DND-41 (cell line): ENCODE measurements at regions not wholly inside any gene's neighbourhood (a gene's known extent, or its start where the extent isn't known, plus 50 kb on each side); places are given as distances from the start of the nearest gene placed in this dataset.

Experiments
- ATAC-seq: fragments of 200-7000 bp; cut with Tn5 transposase; 3 replicates; pipeline ENCODE4 v1.9.1; 2021; ENCODE audit warnings: low read depth; ENCODE audit not compliant: insufficient read depth
- DNase-seq: peaks from one replicate; pipeline ENCODE4 v3.0.0-alpha.2; 2020
- H2AFZ ChIP-seq: 2 replicates; pipeline ENCODE4 v1.6.0; 2012; ENCODE audit warnings: low read depth, low read length
- H3K27ac ChIP-seq: 2 replicates; pipeline ENCODE4 v1.5.1; 2012; ENCODE audit warnings: low read length, inconsistent platforms
- H3K27me3 ChIP-seq: fragments of 200-600 bp; sonication (generic); 2 replicates; pipeline ENCODE4 v1.6.0; 2012; ENCODE audit warnings: low read length, mild to moderate bottlenecking, inconsistent platforms; ENCODE audit not compliant: insufficient read depth, poor library complexity
- H3K36me3 ChIP-seq: 2 replicates; pipeline ENCODE4 v1.5.1; 2012; ENCODE audit warnings: low read length, inconsistent platforms; ENCODE audit not compliant: insufficient read depth
- H3K4me1 ChIP-seq: 2 replicates; pipeline ENCODE4 v1.5.1; 2012; ENCODE audit warnings: mild to moderate bottlenecking, low read length; ENCODE audit not compliant: insufficient read depth
- H3K4me2 ChIP-seq: 2 replicates; pipeline ENCODE4 v1.6.0; 2012; ENCODE audit warnings: mild to moderate bottlenecking, moderate library complexity, low read length, inconsistent platforms; ENCODE audit not compliant: insufficient read depth
- H3K4me3 ChIP-seq, 2 experiments: fragments of 200-600 bp in 1 of 2; shearing (Covaris generic) in 1 of 2; 2 replicates each; pipeline ENCODE4 v1.5.1; 2012 to 2016; ENCODE audit warnings: inconsistent platforms in 2 of 2, low read length in 2 of 2, mild to moderate bottlenecking in 2 of 2, low read depth in 1 of 2, moderate library complexity in 1 of 2
- H3K79me2 ChIP-seq: 2 replicates; pipeline ENCODE4 v1.6.0; 2012; ENCODE audit warnings: low read length, inconsistent platforms; ENCODE audit not compliant: insufficient read depth
- H3K9ac ChIP-seq: 2 replicates; pipeline ENCODE4 v1.6.0; 2012; ENCODE audit warnings: low read depth, mild to moderate bottlenecking, inconsistent platforms, low read length, moderate library complexity
- H3K9me3 ChIP-seq: 2 replicates; pipeline ENCODE4 v1.5.1; 2012; ENCODE audit warnings: low read length, moderate library complexity, mild to moderate bottlenecking, inconsistent platforms; ENCODE audit not compliant: insufficient read depth, severe bottlenecking
- H4K20me1 ChIP-seq: 2 replicates; pipeline ENCODE4 v1.6.0; 2012; ENCODE audit warnings: low read length; ENCODE audit not compliant: insufficient read depth
- CTCF ChIP-seq: IDR thresholded peaks from 2 replicates; pipeline ENCODE4 v1.5.1; 2012; ENCODE audit warnings: borderline replicate concordance, low read length, moderate library complexity, mild to moderate bottlenecking; ENCODE audit not compliant: poor library complexity, severe bottlenecking; ENCODE audit errors: extremely low read depth
- EZH2 ChIP-seq: IDR thresholded peaks from 3 replicates; pipeline ENCODE4 v1.6.1; 2012; ENCODE audit warnings: borderline replicate concordance, low read depth, mild to moderate bottlenecking, moderate library complexity, low read length, inconsistent platforms; ENCODE audit not compliant: severe bottlenecking

GRCh38 chr7:106813705-106814305, 51.3 kb upstream of the PIK3CG start:
- Histone ChIP-seq H3K27ac (no peak overlapping the region), H3K9ac (no peak overlapping the region), H3K36me3 (no peaks in the 10 kb centered on the region), H3K9me3 (no peaks in the 10 kb centered on the region), H4K20me1 (no peaks in the 10 kb centered on the region), H3K4me1 (no peaks in the 10 kb centered on the region), H3K27me3 (no peaks in the 10 kb centered on the region), H2AFZ (no peak overlapping the region), H3K4me3 (no peak overlapping the region), H3K4me2 (no peak overlapping the region), H3K79me2 (no peaks in the 10 kb centered on the region)
- no peak for DNase-seq
- no peak for TF ChIP-seq EZH2
- no peak for TF ChIP-seq CTCF
- no peak for ATAC-seq

- Histone ChIP-seq H3K9me3 (no peaks in the 10 kb centered on the region), H3K79me2 (no peaks in the 10 kb centered on the region), H3K36me3 (no peaks in the 10 kb centered on the region), H3K4me1 (no peaks in the 10 kb centered on the region), H3K27me3 (no peaks in the 10 kb centered on the region), H4K20me1 (no peaks in the 10 kb centered on the region), H3K9ac (no peak overlapping the region), H3K4me2 (no peak overlapping the region), H3K27ac (no peak overlapping the region), H2AFZ (no peak overlapping the region), H3K4me3 (no peak overlapping the region)
- DNase-seq (no peak), ATAC-seq (no peak)
- no peak for TF ChIP-seq EZH2
- no peak for TF ChIP-seq CTCF
Measured at GRCh38 chr7:106814887-106815286, 50.2 kb upstream of the PIK3CG start.
